Fibroblast of lung (primary cell): ENCODE measurements at regions not wholly inside any gene's neighbourhood (a gene's known extent, or its start where the extent isn't known, plus 50 kb on each side); places are given as distances from the start of the nearest gene placed in this dataset.

Experiments used
- CTCF ChIP-seq, 2 donors: IDR thresholded peaks in 1 of 2; conservative IDR thresholded peaks in 1 of 2; 1 replicate in 1 of 2; 2 replicates in 1 of 2; pipeline ENCODE4 v1.5.1; 2011 to 2012; ENCODE audit warnings: low read length in 2 of 2, control low read depth in 1 of 2, inconsistent platforms in 1 of 2, low read depth in 1 of 2, mild to moderate bottlenecking in 1 of 2
- EZH2 ChIP-seq: IDR thresholded peaks from 2 replicates; pipeline ENCODE4 v1.5.1; 2012; ENCODE audit warnings: low read length, control low read depth, mild to moderate bottlenecking; ENCODE audit errors: missing control alignments

GRCh38 chr3:182172534-182172933 lies 460.8 kb downstream of the SOX2 start:
- TF ChIP-seq CTCF (conservative IDR thresholded peaks at IDR 0.05 in 1 of 2, IDR thresholded peaks at IDR 0.05 in 1 of 2; ENCODE audit: low read depth in 1 of 2, low read length in 2 of 2) (no peak), EZH2 (no peak)
